D721Med (cell line): ENCODE measurements at regions not wholly inside any gene's neighbourhood (a gene's known extent, or its start where the extent isn't known, plus 50 kb on each side); places are given as distances from the start of the nearest gene placed in this dataset.

ENCODE experiments used
- DNase-seq: peaks from one replicate; pipeline ENCODE4 v3.0.0; 2011; ENCODE audit warnings: low spot score; ENCODE audit not compliant: insufficient read length
- FAIRE-seq: peaks from 2 replicates; lab custom pipeline; 2011; peaks lifted over from hg19 to GRCh38; lab: Jason Lieb, UNC
- CTCF ChIP-seq: IDR thresholded peaks from 2 replicates; pipeline ENCODE4 v1.5.1; 2012; ENCODE audit warnings: mild to moderate bottlenecking, control low read depth; ENCODE audit not compliant: insufficient read depth; ENCODE audit errors: missing control alignments

DNA sequence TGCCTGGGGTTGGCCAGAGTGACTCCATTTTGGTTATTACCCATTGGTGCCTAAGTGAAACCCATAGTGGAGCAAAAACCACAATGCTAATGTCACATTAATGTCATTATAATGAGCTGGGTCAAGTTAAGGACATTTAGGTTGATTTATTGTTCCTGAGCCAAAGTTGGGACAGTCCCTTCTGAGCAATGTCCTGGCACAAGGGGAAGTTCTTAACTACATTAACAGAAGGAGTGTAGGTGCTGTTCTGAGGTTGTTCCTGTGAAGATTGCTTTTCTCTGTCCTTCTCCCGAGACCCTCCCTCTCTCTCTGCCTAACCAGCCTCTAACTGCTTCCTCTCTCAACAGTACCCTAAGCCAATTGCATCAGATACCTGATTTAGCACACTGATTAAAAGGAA is 1956.8 kb upstream of the PCDH10 start:
- FAIRE-seq = no peak
- no peak for TF ChIP-seq CTCF
- DNase-seq = no peak

GRCh38 chr4:131207589-131207988 is 1941.5 kb upstream of the PCDH10 start:
- DNase-seq = no peak
- TF ChIP-seq CTCF = no peak
- no peak for FAIRE-seq

GRCh38 chr4:131248314-131248713 is 1900.8 kb upstream of the PCDH10 start:
- no peak for TF ChIP-seq CTCF
- DNase-seq (no peak), FAIRE-seq (no peak)

GRCh38 chr4:131251321-131251720 is 1897.8 kb upstream of the PCDH10 start:
- TF ChIP-seq CTCF = no peak
- FAIRE-seq (no peak), DNase-seq (no peak)

DNA sequence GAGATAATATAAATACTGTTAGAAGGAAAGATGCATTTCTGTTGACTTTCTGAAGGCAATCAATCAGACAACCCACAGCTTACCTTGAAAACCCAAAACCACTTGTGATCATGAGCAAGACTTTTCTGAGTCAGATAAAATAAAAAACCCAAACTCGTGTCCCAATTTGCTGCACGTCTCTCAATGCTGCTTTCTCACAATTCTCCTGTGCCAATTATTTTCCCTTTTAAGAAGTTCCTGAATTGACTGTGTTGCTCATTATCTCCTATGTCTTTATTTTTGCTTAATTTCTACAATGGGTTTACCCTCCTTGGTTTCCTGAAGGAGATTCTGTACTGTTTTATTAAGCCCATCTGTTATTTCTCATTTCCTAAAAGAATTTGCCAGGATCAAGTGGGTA is 1891.9 kb upstream of the PCDH10 start:
- FAIRE-seq (no peak), DNase-seq (no peak)
- TF ChIP-seq CTCF = no peak

DNA sequence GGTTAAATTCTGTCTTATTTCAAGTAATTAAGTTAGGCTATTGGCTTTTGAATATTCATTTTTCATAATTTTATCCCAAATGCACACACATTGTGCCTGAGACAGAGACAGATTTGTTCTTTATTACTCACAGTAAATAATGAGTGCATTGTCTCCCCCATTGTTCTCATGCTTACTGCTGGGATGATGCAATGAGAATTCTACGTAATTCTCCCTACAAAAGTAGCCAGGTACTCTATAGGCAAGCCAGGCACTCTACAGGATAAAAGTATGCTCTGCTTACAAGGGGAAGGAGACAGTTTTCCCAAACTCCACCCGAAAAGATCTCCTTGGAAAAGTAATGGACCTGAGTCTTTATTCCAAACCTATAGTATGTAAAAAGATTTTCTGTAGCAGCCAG is 1890.7 kb upstream of the PCDH10 start:
- DNase-seq = no peak
- FAIRE-seq = no peak
- TF ChIP-seq CTCF = no peak

- DNase-seq = no peak
- FAIRE-seq = no peak
- TF ChIP-seq CTCF = no peak
Observed at GRCh38 chr4:131288441-131288840, 1860.7 kb upstream of the PCDH10 start.
